ENCODE measurements at regions not wholly inside any gene's neighbourhood (a gene's known extent, or its start where the extent isn't known, plus 50 kb on each side); places are given as distances from the start of the nearest gene placed in this dataset.

GRCh38 chr1:182147951-182148350, 86.4 kb upstream of the ZNF648 start:
- no peak for FAIRE-seq
- 94 to 96% methylated on average over 5 of the region's 5 CpGs for WGBS, 2 donors

GRCh38 chr1:182147136-182147820, 85.8 kb upstream of the ZNF648 start:
- FAIRE-seq (no peak), DNase-seq (no peak), ATAC-seq (no peak)
- Histone ChIP-seq H3K27ac (peak overlapping the region in 2 of 4 donors; percentile 84 to 90), H3K4me3 (no peak overlapping the region), H3K4me1 (peaks cover 32 to 37% (median 35%) of the 10 kb centered on the region in 3 donors), H3K36me3 (no peaks in the 10 kb centered on the region), H3K27me3 (no peaks in the 10 kb centered on the region), H3K9me3 (no peaks in the 10 kb centered on the region)
- WGBS, 2 donors = 92 to 93% methylated on average over 4 of the region's 4 CpGs
- intact Hi-C loops (cut with DNase I) = loop anchor here in 2 of 3 donors (10.0 kb wide), 2 partner anchors 62 to 158 kb away; no protein-coding TSS in a partner anchor
- TF ChIP-seq CTCF (IDR thresholded peaks at IDR 0.05) = no peak

More at GRCh38 chr1:182147951-182148350, 86.4 kb upstream of the ZNF648 start:
- H3K27me3 ChIP-seq = no peaks in the 10 kb centered on the region
- no peak for DNase-seq
- H3K4me3 ChIP-seq = no peak overlapping the region
- no peak for TF ChIP-seq CTCF (IDR thresholded peaks at IDR 0.05)
- no peaks in the 10 kb centered on the region for H3K36me3 ChIP-seq
- H3K4me1 ChIP-seq = peaks cover 32 to 37% (median 35%) of the 10 kb centered on the region in 3 donors
- H3K27ac ChIP-seq = peak overlapping the region in 2 of 4 donors; percentile 5 to 84
- no peak for ATAC-seq
- no peaks in the 10 kb centered on the region for H3K9me3 ChIP-seq
- intact Hi-C loops (cut with DNase I) = loop anchor here in 2 of 3 donors (10.0 kb wide), 2 partner anchors 63 to 157 kb away; no protein-coding TSS in a partner anchor

- Histone ChIP-seq H3K27me3 (no peaks in the 10 kb centered on the region), H3K36me3 (no peaks in the 10 kb centered on the region), H3K4me1 (peaks cover 32 to 37% (median 35%) of the 10 kb centered on the region in 3 donors), H3K9me3 (no peaks in the 10 kb centered on the region), H3K27ac (peak overlapping the region in 2 of 4 donors; percentile 84 to 90), H3K4me3 (no peak overlapping the region)
- intact Hi-C loops (cut with DNase I) = loop anchor here in 2 of 3 donors (10.0 kb wide), 2 partner anchors 61 to 159 kb away; no protein-coding TSS in a partner anchor
- no peak for TF ChIP-seq CTCF (IDR thresholded peaks at IDR 0.05)
- ATAC-seq = peak; percentile 21 to 60 (median 56)
- FAIRE-seq = no peak
- 23 to 28% methylated on average over 5 of the region's 5 CpGs for WGBS, 2 donors
- DNase-seq = peak in 5 of 6 donors; percentile 38 to 86 (median 48)
Observed at GRCh38 chr1:182146286-182146685, 84.8 kb upstream of the ZNF648 start.

GRCh38 chr1:182145441-182145840, 83.9 kb upstream of the ZNF648 start:
- Histone ChIP-seq H3K27me3 (no peaks in the 10 kb centered on the region), H3K4me1 (peaks cover 32 to 37% (median 35%) of the 10 kb centered on the region in 3 donors), H3K36me3 (no peaks in the 10 kb centered on the region), H3K4me3 (no peak overlapping the region), H3K27ac (peak overlapping the region in 3 of 4 donors; percentile 68 to 90 (median 84)), H3K9me3 (no peaks in the 10 kb centered on the region)
- 83 to 86% methylated on average over 5 of the region's 5 CpGs for WGBS, 2 donors
- TF ChIP-seq CTCF (IDR thresholded peaks at IDR 0.05) = no peak
- intact Hi-C loops (cut with DNase I) = loop anchor here in 2 of 3 donors (10.0 kb wide), 2 partner anchors 61 to 159 kb away; no protein-coding TSS in a partner anchor
- FAIRE-seq (no peak), ATAC-seq (no peak), DNase-seq (no peak)
